ENCODE measurements at regions not wholly inside any gene's neighbourhood (a gene's known extent, or its start where the extent isn't known, plus 50 kb on each side); places are given as distances from the start of the nearest gene placed in this dataset.

- TF ChIP-seq CTCF (IDR thresholded peaks at IDR 0.05) (no peak), POLR2A (IDR thresholded peaks at IDR 0.05) (no peak)
Observed at GRCh38 chr13:100789481-100789880, 114.9 kb upstream of the TMTC4 start.

All from body of pancreas (tissue), 4 donors.